ENCODE measurements at regions not wholly inside any gene's neighbourhood (a gene's known extent, or its start where the extent isn't known, plus 50 kb on each side); places are given as distances from the start of the nearest gene placed in this dataset.

DNA sequence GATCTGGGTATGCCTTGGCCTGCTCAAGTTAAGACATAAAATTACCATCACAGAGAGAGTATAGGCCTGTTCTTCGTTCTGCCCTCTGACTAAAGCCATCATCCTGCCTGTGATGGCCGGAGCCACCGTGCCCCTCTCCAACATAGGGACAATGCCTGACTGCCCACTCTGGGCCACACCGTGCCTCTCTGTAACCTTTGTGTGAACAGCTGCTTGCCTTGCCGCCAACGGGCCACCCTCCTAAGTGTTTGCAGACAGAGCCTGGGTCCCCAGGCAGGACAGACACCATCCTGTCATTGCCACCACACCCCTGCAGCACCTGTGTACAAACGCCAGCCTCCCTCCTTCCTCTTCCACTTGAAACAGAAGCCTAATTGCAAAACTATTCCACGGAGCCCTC, 298.7 kb upstream of the TENM3 start:
- H3K4me1 ChIP-seq (ENCODE audit: low read depth, poor library complexity, severe bottlenecking): no peaks in the 10 kb centered on the region
- TF ChIP-seq, protein P1, sequence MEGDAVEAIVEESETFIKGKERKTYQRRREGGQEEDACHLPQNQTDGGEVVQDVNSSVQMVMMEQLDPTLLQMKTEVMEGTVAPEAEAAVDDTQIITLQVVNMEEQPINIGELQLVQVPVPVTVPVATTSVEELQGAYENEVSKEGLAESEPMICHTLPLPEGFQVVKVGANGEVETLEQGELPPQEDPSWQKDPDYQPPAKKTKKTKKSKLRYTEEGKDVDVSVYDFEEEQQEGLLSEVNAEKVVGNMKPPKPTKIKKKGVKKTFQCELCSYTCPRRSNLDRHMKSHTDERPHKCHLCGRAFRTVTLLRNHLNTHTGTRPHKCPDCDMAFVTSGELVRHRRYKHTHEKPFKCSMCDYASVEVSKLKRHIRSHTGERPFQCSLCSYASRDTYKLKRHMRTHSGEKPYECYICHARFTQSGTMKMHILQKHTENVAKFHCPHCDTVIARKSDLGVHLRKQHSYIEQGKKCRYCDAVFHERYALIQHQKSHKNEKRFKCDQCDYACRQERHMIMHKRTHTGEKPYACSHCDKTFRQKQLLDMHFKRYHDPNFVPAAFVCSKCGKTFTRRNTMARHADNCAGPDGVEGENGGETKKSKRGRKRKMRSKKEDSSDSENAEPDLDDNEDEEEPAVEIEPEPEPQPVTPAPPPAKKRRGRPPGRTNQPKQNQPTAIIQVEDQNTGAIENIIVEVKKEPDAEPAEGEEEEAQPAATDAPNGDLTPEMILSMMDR (conservative IDR thresholded peaks at IDR 0.05; ENCODE audit: low read depth, low read length): no peak
- H3K79me2 ChIP-seq (ENCODE audit: insufficient read depth, low read depth): no peaks in the 10 kb centered on the region
- no peaks in the 10 kb centered on the region for H3K27me3 ChIP-seq (ENCODE audit: insufficient read depth, low read depth)
- no peaks in the 10 kb centered on the region for H4K20me1 ChIP-seq (ENCODE audit: insufficient read depth)
- H3K4me3 ChIP-seq (IDR thresholded peaks at IDR 0.05; ENCODE audit: insufficient read depth, low read depth, low read length): no peak overlapping the region
- no peak overlapping the region for H3K27ac ChIP-seq
- H2AFZ ChIP-seq (ENCODE audit: low read depth): no peak overlapping the region
- H3K4me2 ChIP-seq: no peak overlapping the region
- no peak overlapping the region for H3K9ac ChIP-seq
- no peaks in the 10 kb centered on the region for H3K36me3 ChIP-seq (ENCODE audit: insufficient read depth)

DNA sequence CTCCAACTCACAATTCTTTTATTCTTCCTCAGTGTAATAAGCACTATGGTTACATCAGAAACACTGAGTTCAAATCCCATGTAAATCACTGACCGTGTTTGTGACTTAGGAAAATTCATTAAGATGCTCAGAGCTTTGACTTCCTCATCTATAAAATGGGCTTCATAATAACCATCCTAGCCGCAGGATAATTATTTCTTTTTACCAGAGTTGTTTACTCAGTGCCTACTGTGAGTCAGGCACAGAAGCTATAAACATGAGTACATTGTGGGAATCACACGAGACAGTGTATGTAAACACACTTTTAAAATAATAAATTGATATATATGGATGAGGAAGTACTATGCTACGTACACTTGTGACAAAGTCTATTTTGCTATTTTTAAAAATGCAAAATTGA, 296.3 kb upstream of the TENM3 start:
- no peaks in the 10 kb centered on the region for H3K4me1 ChIP-seq (ENCODE audit: low read depth, poor library complexity, severe bottlenecking)
- H3K27ac ChIP-seq: no peak overlapping the region
- no peak overlapping the region for H3K4me2 ChIP-seq
- H3K36me3 ChIP-seq (ENCODE audit: insufficient read depth): no peaks in the 10 kb centered on the region
- TF ChIP-seq, protein P1 (conservative IDR thresholded peaks at IDR 0.05; ENCODE audit: low read depth, low read length): no peak
- no peak overlapping the region for H3K9ac ChIP-seq
- H4K20me1 ChIP-seq (ENCODE audit: insufficient read depth): no peaks in the 10 kb centered on the region
- no peak overlapping the region for H2AFZ ChIP-seq (ENCODE audit: low read depth)
- no peak overlapping the region for H3K4me3 ChIP-seq (IDR thresholded peaks at IDR 0.05; ENCODE audit: insufficient read depth, low read depth, low read length)
- H3K79me2 ChIP-seq (ENCODE audit: insufficient read depth, low read depth): no peaks in the 10 kb centered on the region
- no peaks in the 10 kb centered on the region for H3K27me3 ChIP-seq (ENCODE audit: insufficient read depth, low read depth)

DNA sequence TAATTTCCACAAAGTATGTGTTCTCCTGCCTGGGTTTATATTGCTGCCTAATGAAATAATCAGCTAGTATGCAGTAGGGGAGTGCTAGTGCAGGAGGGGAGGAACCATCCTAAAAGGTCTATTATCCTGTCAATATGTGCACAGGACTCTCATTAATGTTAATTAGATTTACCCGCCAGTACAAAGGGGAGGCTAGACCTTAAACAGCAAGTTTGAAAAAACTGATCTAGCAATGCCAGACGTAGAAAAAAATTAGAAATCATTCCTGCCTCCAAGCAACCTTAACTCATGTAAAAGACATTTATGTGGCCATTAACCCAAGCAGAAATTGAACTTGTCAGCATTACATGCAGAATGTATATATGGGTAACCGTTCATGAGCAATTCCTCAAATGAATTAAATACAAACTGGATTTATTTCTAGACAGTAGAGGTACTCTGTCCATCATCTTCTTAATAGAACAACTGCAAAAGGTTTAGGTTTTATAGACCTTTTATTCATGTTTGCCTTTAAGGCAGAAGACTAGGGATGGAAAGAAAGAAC, 294.3 kb upstream of the TENM3 start:
- H3K79me2 ChIP-seq (ENCODE audit: insufficient read depth, low read depth): no peaks in the 10 kb centered on the region
- H3K27me3 ChIP-seq (ENCODE audit: insufficient read depth, low read depth): no peaks in the 10 kb centered on the region
- no peaks in the 10 kb centered on the region for H3K4me1 ChIP-seq (ENCODE audit: low read depth, poor library complexity, severe bottlenecking)
- no peaks in the 10 kb centered on the region for H3K36me3 ChIP-seq (ENCODE audit: insufficient read depth)
- H2AFZ ChIP-seq (ENCODE audit: low read depth): no peak overlapping the region
- H3K4me2 ChIP-seq: no peak overlapping the region
- TF ChIP-seq, protein P1 (conservative IDR thresholded peaks at IDR 0.05; ENCODE audit: low read depth, low read length): no peak
- H4K20me1 ChIP-seq (ENCODE audit: insufficient read depth): no peaks in the 10 kb centered on the region
- no peak overlapping the region for H3K27ac ChIP-seq
- H3K9ac ChIP-seq: no peak overlapping the region
- no peak overlapping the region for H3K4me3 ChIP-seq (IDR thresholded peaks at IDR 0.05; ENCODE audit: insufficient read depth, low read depth, low read length)

DNA sequence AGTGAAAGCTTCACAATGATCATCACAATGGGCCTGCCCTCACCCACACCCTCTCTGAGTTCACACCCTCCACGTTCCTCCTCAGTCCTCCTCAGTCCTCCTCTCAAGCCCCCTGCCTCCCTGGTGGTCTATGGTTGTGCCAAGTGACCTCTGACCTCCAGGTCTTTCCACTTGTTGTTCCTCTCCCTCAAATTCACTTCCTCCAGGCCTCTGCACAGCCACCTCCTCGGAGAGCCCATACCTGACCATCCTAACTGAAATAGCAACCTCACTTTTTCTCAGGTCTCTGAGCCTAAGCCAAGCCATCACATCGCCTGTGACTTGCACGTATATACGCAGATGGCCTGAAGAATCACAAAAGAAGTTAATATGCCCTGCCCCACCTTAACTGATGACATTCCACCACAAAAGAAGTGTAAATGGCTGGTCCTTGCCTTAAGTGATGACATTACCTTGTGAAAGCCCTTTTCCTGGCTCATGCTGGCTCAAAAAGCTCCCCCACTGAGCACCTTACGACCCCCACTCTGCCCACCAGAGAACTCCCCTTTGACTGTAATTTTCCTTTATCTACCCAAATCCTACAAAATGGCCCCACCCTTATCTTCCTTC, 293.4 kb upstream of the TENM3 start:
- Histone ChIP-seq H2AFZ (ENCODE audit: low read depth) (no peak overlapping the region), H3K27me3 (ENCODE audit: insufficient read depth, low read depth) (no peaks in the 10 kb centered on the region), H3K9ac (no peak overlapping the region), H4K20me1 (ENCODE audit: insufficient read depth) (no peaks in the 10 kb centered on the region), H3K4me2 (no peak overlapping the region), H3K4me3 (IDR thresholded peaks at IDR 0.05; ENCODE audit: insufficient read depth, low read depth, low read length) (no peak overlapping the region), H3K79me2 (ENCODE audit: insufficient read depth, low read depth) (no peaks in the 10 kb centered on the region), H3K27ac (no peak overlapping the region), H3K4me1 (ENCODE audit: low read depth, poor library complexity, severe bottlenecking) (no peaks in the 10 kb centered on the region), H3K36me3 (ENCODE audit: insufficient read depth) (no peaks in the 10 kb centered on the region)
- TF ChIP-seq, protein P1 (conservative IDR thresholded peaks at IDR 0.05; ENCODE audit: low read depth, low read length): no peak

All from KMS-11 (cell line).